ENCODE measurements at regions not wholly inside any gene's neighbourhood (a gene's known extent, or its start where the extent isn't known, plus 50 kb on each side); places are given as distances from the start of the nearest gene placed in this dataset.

GRCh38 chr12:24491968-24492367 is 456.9 kb downstream of the BCAT1 start:
- H2BK120ac ChIP-seq (ENCODE audit: low read depth, low read length), result no peak overlapping the region
- H2AK5ac ChIP-seq (ENCODE audit: low read depth, low read length), result no peak overlapping the region
- POLR2A ChIA-PET (ENCODE audit: unreplicated experiment), result no interaction called here

More at GRCh38 chr12:24491968-24492367, 456.9 kb downstream of the BCAT1 start:
- H3K79me1 ChIP-seq (ENCODE audit: low read depth in 1 of 2, low read length in 2 of 2), result peaks cover 5 to 19% of the 10 kb centered on the region in 2 experiments; a peak in 2 of 4 replicates
- no peak overlapping the region for H3K27ac ChIP-seq (ENCODE audit: insufficient read depth, low read length)
- peaks cover 3% of the 10 kb centered on the region; the same call in 1 of the 2 replicates for H3K9me1 ChIP-seq (ENCODE audit: insufficient read depth, low read length)
- CTCF ChIA-PET, result no interaction called here
- no peak overlapping the region for H2BK15ac ChIP-seq (ENCODE audit: low read depth, low read length)
- intact Hi-C loops (cut with micrococcal nuclease) (no loop called here), dilution Hi-C loops (cut with HindIII; ENCODE audit: low sequenced_read_pairs, unreplicated experiment) (no loop called here), in situ Hi-C loops (cut with MboI; ENCODE audit: low sequenced_read_pairs) (no loop called here)
- H3K4me2 ChIP-seq (ENCODE audit: low read depth, low read length), result no peak overlapping the region
- no peak overlapping the region for H3K14ac ChIP-seq (replicated peaks; ENCODE audit: low read depth, low read length)
- H4K5ac ChIP-seq (ENCODE audit: low read depth, low read length), result no peak overlapping the region
- no peak overlapping the region for H3K4me3 ChIP-seq (ENCODE audit: insufficient read depth, low read depth, low read length)
- H3K9ac ChIP-seq (ENCODE audit: low read depth, low read length), result no peak overlapping the region
- H4K20me1 ChIP-seq (ENCODE audit: insufficient read depth, low read length), result no peaks in the 10 kb centered on the region
- no peaks in the 10 kb centered on the region for H3K9me3 ChIP-seq (ENCODE audit: control insufficient read depth, insufficient read depth, low read length)
- ATAC-seq (ENCODE audit: low read depth) (no peak), DNase-seq (no peak)
- no peak overlapping the region for H2BK20ac ChIP-seq (ENCODE audit: low read depth, low read length)
- no peak overlapping the region for H4K8ac ChIP-seq (ENCODE audit: low read depth in 2 of 2, low read length in 2 of 2)
- BruUV-seq (replicated peaks), result no TSS peak
- H2BK5ac ChIP-seq (ENCODE audit: low read depth, low read length, poor library complexity, severe bottlenecking), result no peak overlapping the region
- H4K91ac ChIP-seq (ENCODE audit: insufficient read depth, low read depth, low read length), result no peak overlapping the region
- no peak overlapping the region for H3K4ac ChIP-seq (ENCODE audit: low read depth, low read length)
- H3K56ac ChIP-seq (ENCODE audit: extremely low read depth, insufficient read depth, low read length), result no peak overlapping the region
- no peak overlapping the region for H3K18ac ChIP-seq (ENCODE audit: low read depth, low read length)
- no CpG with 5 or more reads among the region's 2 CpGs for WGBS, 2 experiments (ENCODE audit: extremely low coverage in 2 of 2, insufficient read length in 1 of 2)
- H3K23ac ChIP-seq (ENCODE audit: low read depth, low read length), result no peak overlapping the region
- no peaks in the 10 kb centered on the region for H3K36me3 ChIP-seq (ENCODE audit: control insufficient read depth, insufficient read depth, low read length)
- no peaks in the 10 kb centered on the region for H3K27me3 ChIP-seq (ENCODE audit: control insufficient read depth, insufficient read depth, low read length)
- H3K4me1 ChIP-seq (ENCODE audit: control insufficient read depth, insufficient read depth, low read length), result peaks cover 5% of the 10 kb centered on the region; the same call in 1 of the 2 replicates
- H2AK9ac ChIP-seq (replicated peaks; ENCODE audit: low read depth, low read length, poor library complexity), result no peak overlapping the region
- H2AFZ ChIP-seq (replicated peaks; ENCODE audit: low read length, poor library complexity), result no peak overlapping the region
- no peak for TF ChIP-seq CTCF (conservative IDR thresholded peaks at IDR 0.05; ENCODE audit: low read depth, low read length)
- TF ChIP-seq NFE2L2 (IDR thresholded peaks at IDR 0.05; ENCODE audit: low read depth, low read length), result no peak
- TF ChIP-seq FOS (IDR thresholded peaks at IDR 0.05; ENCODE audit: low read depth, low read length), result no peak
- TF ChIP-seq RAD21 (IDR thresholded peaks at IDR 0.05; ENCODE audit: low read length), result no peak
- TF ChIP-seq POLR2A (IDR thresholded peaks at IDR 0.05; ENCODE audit: low read depth, low read length), result no peak
- no peak for TF ChIP-seq BHLHE40 (IDR thresholded peaks at IDR 0.05; ENCODE audit: low read depth, low read length)
- no peak for TF ChIP-seq CHD1 (IDR thresholded peaks at IDR 0.05; ENCODE audit: low read depth, low read length)
- no peak for TF ChIP-seq USF2 (IDR thresholded peaks at IDR 0.05; ENCODE audit: low read depth, low read length)
- TF ChIP-seq MAFK (IDR thresholded peaks at IDR 0.05; ENCODE audit: low read depth, low read length), result no peak
- no peak for TF ChIP-seq CEBPB (IDR thresholded peaks at IDR 0.05; ENCODE audit: low read depth, low read length)

All from IMR-90 (cell line).